ENCODE measurements at regions not wholly inside any gene's neighbourhood (a gene's known extent, or its start where the extent isn't known, plus 50 kb on each side); places are given as distances from the start of the nearest gene placed in this dataset.

DNA sequence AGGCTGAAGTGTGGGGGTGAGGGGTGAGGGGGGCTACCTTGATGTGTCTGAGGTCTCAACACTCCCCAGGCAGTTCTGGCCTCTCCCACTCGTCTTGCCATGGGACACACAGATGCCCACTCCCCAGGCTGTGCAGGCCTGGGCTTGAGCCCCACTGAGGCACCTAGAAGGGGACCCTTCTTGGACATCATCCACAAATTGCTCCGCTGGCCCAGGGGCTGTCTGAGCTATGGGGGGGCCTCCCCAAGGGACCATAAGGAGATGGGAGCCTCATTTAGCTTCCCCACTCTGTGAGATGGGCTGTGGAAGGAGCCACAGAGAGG lies 155.5 kb upstream of the MLN start:
- TF ChIP-seq CTCF (IDR thresholded peaks at IDR 0.05) (no peak), POLR2A (IDR thresholded peaks at IDR 0.05) (no peak)
